ENCODE measurements at regions not wholly inside any gene's neighbourhood (a gene's known extent, or its start where the extent isn't known, plus 50 kb on each side); places are given as distances from the start of the nearest gene placed in this dataset.

DNA sequence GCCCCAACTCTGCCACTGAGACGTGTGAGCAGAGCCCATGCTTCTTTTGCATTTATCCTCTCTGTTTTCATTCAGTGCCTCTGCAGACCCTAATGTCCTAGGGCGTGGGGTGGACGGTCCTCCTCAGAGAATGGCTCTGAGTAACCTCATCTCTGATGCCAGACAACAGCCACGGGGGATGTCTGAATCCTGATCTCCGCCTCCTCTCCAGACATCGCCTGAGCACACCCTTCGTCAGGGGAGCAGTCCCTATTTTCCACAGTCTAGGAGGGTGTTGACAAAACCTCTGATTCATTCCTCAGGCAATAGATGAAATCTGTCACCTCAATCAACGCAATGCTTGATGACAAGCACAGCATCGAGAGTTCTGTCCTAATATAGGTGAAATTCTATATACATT lies 109.2 kb upstream of the DYRK2 start:
- TF ChIP-seq, protein P1, sequence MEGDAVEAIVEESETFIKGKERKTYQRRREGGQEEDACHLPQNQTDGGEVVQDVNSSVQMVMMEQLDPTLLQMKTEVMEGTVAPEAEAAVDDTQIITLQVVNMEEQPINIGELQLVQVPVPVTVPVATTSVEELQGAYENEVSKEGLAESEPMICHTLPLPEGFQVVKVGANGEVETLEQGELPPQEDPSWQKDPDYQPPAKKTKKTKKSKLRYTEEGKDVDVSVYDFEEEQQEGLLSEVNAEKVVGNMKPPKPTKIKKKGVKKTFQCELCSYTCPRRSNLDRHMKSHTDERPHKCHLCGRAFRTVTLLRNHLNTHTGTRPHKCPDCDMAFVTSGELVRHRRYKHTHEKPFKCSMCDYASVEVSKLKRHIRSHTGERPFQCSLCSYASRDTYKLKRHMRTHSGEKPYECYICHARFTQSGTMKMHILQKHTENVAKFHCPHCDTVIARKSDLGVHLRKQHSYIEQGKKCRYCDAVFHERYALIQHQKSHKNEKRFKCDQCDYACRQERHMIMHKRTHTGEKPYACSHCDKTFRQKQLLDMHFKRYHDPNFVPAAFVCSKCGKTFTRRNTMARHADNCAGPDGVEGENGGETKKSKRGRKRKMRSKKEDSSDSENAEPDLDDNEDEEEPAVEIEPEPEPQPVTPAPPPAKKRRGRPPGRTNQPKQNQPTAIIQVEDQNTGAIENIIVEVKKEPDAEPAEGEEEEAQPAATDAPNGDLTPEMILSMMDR (conservative IDR thresholded peaks at IDR 0.05) = no peak
- Mint-ChIP-seq H3K4me3 (no peak overlapping the region), H3K36me3 (ENCODE audit: low read depth) (no peaks in the 10 kb centered on the region), H3K9me3 (no peaks in the 10 kb centered on the region), H3K4me1 (no peaks in the 10 kb centered on the region), H3K27me3 (ENCODE audit: insufficient read depth) (peaks cover 3% of the 10 kb centered on the region), H3K27ac (no peak overlapping the region)
- WGBS, 2 experiments (ENCODE audit: insufficient coverage in 1 of 2, insufficient read length in 1 of 2) = 85 to 88% methylated on average over 7 to 9 of the region's 9 CpGs
- no peaks in the 10 kb centered on the region for H3K4me1 ChIP-seq (ENCODE audit: control insufficient read depth, insufficient read depth, low read length)
- DNase-seq = no peak
- no peak overlapping the region for H3K27ac ChIP-seq (ENCODE audit: low read depth, low read length)
- H3K9me3 ChIP-seq (ENCODE audit: control insufficient read depth, low read length) = no peaks in the 10 kb centered on the region
- no peak overlapping the region for H3K4me3 ChIP-seq (ENCODE audit: low read length)
- no peaks in the 10 kb centered on the region for H3K36me3 ChIP-seq (ENCODE audit: control insufficient read depth, insufficient read depth, low read length)
- H3K9ac ChIP-seq (ENCODE audit: extremely low read depth, low read length, poor library complexity, severe bottlenecking) = no peak overlapping the region
- no peaks in the 10 kb centered on the region for H3K27me3 ChIP-seq (ENCODE audit: control insufficient read depth, insufficient read depth, low read length, poor library complexity, severe bottlenecking)

DNA sequence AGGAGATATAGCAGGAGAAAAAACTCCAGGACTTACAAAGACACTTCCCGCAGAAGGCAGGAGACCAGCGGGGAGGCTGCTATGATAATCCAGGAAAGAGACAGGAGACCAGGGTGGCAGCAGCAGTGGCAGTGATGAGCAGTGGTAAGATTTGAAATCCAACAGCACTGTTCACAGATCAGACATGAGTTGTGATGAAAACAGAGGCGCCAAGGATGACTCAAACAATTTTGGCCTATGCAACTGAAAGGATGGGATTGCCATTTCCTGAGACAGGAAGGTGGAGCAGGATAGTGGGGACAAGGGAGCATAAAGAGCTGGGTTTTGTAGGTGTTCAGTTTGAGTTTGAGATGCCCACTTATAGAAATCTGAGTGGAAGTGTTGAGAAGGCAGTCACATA lies 108.6 kb upstream of the DYRK2 start:
- H3K4me3 Mint-ChIP-seq = no peak overlapping the region
- H3K27ac Mint-ChIP-seq = no peak overlapping the region
- WGBS, 2 experiments (ENCODE audit: insufficient coverage in 1 of 2, insufficient read length in 1 of 2) = 94 to 100% methylated on average over 1 to 3 of the region's 3 CpGs
- Histone ChIP-seq H3K4me1 (ENCODE audit: control insufficient read depth, insufficient read depth, low read length) (no peaks in the 10 kb centered on the region), H3K36me3 (ENCODE audit: control insufficient read depth, insufficient read depth, low read length) (no peaks in the 10 kb centered on the region), H3K9ac (ENCODE audit: extremely low read depth, low read length, poor library complexity, severe bottlenecking) (no peak overlapping the region), H3K9me3 (ENCODE audit: control insufficient read depth, low read length) (no peaks in the 10 kb centered on the region), H3K27me3 (ENCODE audit: control insufficient read depth, insufficient read depth, low read length, poor library complexity, severe bottlenecking) (no peaks in the 10 kb centered on the region), H3K4me3 (ENCODE audit: low read length) (no peak overlapping the region), H3K27ac (ENCODE audit: low read depth, low read length) (no peak overlapping the region)
- H3K4me1 Mint-ChIP-seq = no peaks in the 10 kb centered on the region
- no peak for DNase-seq
- peaks cover 3% of the 10 kb centered on the region for H3K27me3 Mint-ChIP-seq (ENCODE audit: insufficient read depth)
- TF ChIP-seq, protein P1 (conservative IDR thresholded peaks at IDR 0.05) = no peak
- no peaks in the 10 kb centered on the region for H3K36me3 Mint-ChIP-seq (ENCODE audit: low read depth)
- no peaks in the 10 kb centered on the region for H3K9me3 Mint-ChIP-seq

DNA sequence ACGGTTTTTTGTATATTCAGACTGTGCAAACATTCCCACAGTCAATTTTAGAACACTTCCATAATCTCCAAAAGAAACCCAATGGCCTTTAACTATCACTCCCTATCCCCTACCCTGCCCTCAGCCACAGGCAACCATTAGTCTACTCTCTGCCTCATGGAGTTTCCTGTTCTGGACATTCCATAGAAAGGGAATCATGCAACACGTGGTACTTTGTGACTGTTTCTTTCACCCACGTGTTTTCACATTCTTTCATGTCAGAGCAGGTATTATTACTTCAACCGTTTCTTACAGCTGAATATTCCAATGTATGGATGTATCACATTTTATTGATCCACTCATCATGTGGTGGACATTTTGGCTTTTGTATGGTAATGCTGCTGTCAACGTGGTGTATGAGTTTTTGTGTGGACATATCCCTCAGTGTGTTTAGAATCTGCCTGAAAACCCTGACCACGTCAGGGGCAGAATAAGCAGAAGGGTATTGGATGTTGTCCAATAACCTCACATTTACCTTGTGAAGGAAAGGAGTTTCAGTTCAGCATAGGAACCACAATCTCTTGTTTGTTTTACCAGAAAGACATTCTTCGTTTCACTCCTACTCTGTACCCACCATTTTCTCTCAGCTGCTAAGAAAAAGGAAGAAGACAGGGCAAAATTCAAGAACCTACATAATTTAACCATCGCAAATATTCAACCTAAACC lies 107.5 kb upstream of the DYRK2 start:
- TF ChIP-seq, protein P1 (conservative IDR thresholded peaks at IDR 0.05) = no peak
- Mint-ChIP-seq H3K27me3 (ENCODE audit: insufficient read depth) (peaks cover 3% of the 10 kb centered on the region), H3K27ac (no peak overlapping the region), H3K9me3 (no peaks in the 10 kb centered on the region), H3K4me1 (no peaks in the 10 kb centered on the region), H3K4me3 (no peak overlapping the region), H3K36me3 (ENCODE audit: low read depth) (no peaks in the 10 kb centered on the region)
- Histone ChIP-seq H3K36me3 (ENCODE audit: control insufficient read depth, insufficient read depth, low read length) (no peaks in the 10 kb centered on the region), H3K27me3 (ENCODE audit: control insufficient read depth, insufficient read depth, low read length, poor library complexity, severe bottlenecking) (no peaks in the 10 kb centered on the region), H3K9ac (ENCODE audit: extremely low read depth, low read length, poor library complexity, severe bottlenecking) (no peak overlapping the region), H3K4me1 (ENCODE audit: control insufficient read depth, insufficient read depth, low read length) (no peaks in the 10 kb centered on the region), H3K9me3 (ENCODE audit: control insufficient read depth, low read length) (no peaks in the 10 kb centered on the region), H3K4me3 (ENCODE audit: low read length) (no peak overlapping the region), H3K27ac (ENCODE audit: low read depth, low read length) (no peak overlapping the region)
- 88 to 92% methylated on average over 5 to 8 of the region's 8 CpGs for WGBS, 2 experiments (ENCODE audit: insufficient coverage in 1 of 2, insufficient read length in 1 of 2)
- DNase-seq = no peak

Data from endodermal cell (in vitro differentiated cells).